NCI-H82 (cell line): ENCODE measurements at regions not wholly inside any gene's neighbourhood (a gene's known extent, or its start where the extent isn't known, plus 50 kb on each side); places are given as distances from the start of the nearest gene placed in this dataset.
A peak's percentile ranks its signal among the peaks of the same experiment; 100 is the strongest.

Experiments used
- DNase-seq: peaks from one replicate; lab custom pipeline; 2025; lab: John Stamatoyannopoulos, UW

DNA sequence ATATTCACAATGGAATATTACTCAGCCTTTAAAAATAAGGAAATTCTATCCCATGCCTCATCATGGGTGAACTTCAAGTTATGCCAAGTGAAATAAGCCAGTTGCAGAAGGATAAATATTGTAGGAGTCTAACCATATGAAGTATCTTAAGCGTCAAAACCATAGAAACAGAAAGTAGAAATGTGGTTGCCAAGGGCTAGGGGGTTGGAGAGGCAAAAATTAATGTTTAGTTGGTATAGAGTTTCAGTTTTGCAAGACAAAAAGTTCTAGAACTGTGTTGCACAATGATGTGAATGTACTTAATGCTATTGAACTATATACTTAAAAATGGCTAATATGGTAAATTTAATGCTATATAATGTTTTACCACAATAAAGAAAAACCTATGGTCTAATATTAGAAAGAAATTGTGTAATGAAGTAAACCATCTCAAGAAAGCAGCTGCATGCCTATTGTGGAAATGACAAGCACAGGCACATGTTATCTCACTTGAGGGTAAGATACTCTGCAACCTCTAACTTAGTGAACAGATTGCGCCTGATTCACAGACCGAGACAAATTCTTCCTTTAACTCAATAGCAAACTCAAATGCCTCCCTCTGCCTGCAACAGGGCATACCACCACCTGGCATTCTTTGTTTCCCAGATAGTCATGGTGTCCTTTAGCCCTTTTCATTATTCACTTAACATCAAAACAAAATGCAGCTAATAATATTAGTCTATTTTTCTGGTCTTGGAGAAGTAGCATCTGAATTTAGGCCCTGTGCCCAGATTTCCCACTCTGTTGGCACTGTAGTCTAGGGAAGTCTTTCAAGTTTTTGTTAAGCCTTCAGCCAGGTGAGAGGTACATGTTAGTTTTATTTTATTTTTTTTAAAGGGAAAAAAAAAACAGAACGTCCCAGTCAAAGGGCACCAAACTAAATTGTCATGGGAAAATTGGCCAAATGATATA, 80.2 kb upstream of the ACP3 start:
- no peak for DNase-seq

DNA sequence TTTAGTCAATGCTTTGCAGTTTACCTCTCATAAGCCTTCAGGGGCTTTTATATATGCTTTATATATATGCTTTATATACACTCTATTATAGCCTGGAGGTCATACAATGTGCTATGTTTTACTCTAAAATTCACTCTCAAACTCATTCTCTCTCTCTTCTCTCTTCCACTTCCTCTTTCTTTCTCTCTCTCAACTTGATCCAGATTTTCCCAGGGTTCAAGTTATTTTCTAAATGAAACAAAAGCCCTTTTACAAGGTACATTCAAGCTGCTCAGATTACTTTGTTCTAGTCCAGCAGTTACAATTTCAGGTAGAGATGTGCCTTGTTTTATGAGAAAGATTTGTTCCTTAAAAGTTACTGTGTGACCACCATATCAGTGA, 79.6 kb upstream of the ACP3 start:
- DNase-seq = no peak

DNA sequence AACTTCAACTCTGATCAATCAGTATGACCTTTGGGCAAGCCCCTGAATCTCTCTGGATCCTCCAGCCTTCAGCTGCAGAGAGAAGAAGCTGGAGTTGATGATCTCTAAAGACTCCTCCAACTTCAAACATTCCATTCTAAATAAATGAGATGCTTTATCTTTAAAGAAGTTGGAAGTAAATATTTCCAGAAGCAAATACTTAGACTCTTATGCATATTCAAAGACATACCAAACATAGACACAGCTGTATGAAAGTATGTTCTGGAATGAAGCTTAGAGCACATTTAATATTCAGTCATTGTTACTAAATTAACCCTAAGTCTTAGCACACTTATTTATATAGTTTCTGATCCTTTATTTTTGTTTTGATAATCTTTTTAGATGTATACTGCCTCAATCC, 77.6 kb upstream of the ACP3 start:
- DNase-seq = no peak

DNA sequence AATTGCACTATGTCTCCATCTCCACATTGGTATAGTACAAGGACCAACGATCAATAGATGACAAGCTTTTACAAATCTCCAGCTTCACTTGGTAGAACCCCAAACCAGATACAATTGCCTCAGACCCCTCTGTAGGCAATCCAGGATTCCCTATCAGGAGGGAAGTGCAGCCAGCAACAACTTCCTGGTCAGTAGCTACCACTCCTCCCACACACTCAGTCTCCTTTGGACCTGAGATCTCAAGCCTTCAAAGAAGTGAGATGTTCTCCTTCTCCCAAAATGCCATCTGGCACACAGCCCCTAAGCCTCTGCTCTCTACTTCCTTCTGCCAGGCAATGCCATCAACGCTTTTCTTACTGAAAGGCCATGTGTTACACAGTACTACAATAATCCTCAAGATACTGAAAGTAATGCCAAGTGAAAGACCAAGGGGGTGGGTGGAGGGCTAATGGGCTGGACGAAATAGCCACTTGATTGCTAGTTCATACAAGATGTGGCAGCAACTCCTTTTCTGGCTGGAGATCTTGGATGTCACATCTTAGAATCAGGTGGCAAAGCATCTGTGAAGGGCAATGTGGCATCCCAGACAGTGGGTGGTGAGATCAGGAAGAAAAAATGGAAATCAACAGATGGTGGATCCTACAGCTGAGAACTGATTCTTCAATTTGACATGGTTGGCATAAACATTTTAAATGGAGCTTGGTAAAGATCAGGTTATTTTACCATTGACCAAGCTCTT, 75.3 kb upstream of the ACP3 start:
- no peak for DNase-seq

DNA sequence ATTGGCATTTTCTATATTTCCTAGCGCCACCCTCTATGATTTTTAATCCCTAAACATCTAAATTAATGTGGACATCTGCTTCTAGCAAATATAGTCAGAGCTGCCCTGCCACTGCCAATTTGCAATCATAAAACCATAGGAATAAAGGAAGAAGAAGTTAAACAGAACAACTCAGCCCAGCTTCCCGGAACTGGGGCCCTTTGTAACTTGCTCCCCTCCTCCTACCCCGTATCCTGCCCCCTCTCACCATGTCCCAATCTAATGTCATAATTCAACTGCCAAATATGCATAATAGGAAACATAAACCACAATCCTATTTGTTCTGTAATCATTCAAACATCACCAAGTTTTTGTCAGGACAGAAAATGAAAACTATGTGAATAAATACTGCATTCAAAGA, 74.4 kb upstream of the ACP3 start:
- DNase-seq = no peak

DNA sequence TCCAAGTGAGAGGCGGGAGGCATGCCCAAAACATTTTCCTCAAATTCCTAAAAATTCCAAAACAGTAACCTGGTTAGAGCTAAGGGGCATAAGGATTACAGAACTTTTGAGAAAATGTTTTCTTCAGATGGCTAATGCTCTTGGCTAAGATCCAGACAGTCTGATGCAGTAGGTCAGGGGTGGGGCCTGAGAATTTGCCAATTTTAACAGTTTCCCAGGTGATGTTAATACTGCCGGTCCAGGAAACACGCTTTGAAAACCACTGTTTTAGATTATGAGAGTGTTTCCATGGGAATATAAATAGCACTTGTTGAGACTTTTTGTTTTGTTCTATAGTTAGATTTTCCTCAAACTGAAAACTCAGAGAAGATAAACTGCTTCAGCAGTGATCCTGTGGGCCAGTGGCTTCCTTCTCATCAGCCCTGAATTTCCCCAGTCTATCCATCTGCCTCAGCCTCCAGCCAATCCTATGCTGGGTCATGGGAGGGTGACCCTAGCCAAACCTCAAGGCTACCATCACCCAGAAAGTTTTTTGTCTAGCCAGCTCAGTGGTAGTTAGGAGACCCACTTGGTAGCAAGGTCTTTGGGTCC, 71.6 kb upstream of the ACP3 start:
- no peak for DNase-seq

DNA sequence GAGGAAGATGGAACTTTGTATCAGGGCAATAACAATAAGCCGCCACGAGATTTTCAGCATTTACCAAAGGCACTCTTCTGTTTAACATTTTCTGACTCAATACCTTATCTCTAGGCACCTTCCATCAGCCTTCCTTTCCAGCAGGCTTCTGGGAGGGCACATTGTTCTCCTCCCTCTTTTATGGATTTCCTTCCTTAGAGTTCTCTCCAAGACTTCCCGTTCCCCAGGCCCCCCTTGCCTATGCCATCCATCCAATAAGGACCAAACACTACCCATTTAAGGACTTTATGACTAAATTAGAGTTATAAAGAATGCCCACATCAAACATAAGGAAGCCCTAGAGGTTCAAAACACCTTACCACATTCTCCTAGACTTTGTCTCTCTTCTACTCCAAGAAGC, 71.0 kb upstream of the ACP3 start:
- no peak for DNase-seq

DNA sequence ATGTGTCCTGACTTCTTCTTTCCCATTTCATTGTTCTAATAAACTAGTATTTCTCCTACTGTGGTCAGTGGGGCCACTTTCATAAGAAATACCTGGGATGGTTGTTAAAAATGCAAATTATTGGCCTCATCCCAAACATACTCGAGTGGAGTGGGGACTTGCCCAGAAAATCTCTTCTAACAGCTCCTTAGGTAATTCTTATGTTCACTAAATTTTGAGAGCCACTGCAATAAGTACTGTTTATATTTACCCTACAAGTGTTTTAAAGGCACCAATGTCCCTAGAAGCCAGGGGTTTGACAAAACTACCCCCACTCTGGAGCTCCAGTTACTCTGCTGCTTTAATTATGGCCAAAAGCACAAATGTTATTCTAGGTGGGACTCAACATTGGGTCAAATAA, 70.0 kb upstream of the ACP3 start:
- no peak for DNase-seq

DNA sequence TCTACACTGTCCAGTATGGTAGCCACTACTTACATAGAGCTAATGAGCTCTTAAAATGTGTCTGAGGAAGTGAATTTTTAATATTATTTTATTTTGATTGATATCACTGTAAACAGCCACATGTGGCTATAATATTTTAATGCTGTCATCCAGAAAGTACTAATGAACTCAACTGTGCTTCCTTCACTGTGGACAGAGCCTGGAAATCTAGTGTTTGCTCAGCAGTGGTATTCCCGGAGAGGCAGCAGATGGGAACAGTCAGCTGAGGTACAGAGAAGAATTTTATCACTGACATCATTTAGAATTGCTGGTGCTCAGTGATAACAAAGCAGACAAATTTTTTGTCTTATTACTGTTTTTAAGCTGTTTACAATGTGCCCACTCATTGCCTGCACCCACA, 68.7 kb upstream of the ACP3 start:
- DNase-seq = no peak

DNA sequence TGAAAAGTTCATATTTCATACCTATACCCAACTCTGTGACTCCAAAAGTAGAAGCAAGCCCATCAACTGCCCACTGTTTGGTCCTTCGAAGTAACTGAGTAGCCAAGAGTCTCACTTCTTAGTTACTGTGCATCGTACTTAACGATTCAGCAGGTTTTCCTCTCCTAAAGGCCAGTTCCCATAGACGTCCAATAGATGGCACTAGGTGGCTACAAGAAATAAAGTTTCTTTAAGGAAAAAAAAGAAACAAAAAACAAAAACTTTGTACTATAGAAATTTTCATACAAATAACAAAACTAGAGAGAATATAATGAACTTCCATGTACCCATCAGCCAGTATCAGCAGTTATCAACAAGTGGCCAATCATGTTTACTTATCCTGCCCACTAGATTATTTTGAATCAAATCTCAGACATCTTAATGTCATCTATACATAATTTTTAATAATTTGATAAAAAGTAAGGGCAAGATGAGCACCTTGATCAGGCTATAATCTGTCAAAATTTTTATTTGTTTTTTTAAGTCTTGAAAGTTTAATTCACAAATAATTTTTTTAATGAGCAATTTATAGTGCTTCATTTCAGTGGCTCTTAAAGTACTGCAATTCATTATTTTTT, 63.8 kb upstream of the ACP3 start:
- DNase-seq = peak; percentile 71

DNA sequence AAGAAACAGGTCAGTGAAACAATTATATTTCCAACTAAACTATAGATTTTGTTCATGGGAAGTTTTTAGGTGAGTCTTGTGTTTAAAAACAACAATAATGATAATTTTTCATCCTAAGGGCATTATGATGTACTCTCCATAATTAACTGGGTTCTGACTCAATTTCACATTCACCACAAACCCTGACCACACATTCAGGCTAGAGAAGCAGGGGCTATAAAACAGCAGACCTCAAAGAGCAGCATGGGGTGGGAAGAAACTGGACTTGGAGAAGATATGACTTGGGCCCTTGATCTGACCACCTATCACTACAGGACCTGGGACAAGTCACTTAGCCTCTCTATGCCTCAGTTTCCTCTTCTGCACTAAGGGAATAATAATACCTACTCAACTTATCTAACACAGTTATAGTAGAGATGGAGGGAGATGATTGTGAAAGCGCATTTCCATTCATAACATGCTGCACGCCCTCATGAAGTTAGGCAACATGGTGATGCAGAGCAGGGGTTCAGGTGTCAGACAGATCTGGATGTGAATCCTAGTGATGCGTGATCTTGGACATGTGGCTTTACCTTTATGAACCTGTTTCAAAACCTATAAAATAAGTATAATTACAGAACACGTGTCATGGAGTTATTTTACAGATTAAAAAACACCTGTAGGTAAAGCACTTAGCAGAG, 63.0 kb upstream of the ACP3 start:
- no peak for DNase-seq

DNA sequence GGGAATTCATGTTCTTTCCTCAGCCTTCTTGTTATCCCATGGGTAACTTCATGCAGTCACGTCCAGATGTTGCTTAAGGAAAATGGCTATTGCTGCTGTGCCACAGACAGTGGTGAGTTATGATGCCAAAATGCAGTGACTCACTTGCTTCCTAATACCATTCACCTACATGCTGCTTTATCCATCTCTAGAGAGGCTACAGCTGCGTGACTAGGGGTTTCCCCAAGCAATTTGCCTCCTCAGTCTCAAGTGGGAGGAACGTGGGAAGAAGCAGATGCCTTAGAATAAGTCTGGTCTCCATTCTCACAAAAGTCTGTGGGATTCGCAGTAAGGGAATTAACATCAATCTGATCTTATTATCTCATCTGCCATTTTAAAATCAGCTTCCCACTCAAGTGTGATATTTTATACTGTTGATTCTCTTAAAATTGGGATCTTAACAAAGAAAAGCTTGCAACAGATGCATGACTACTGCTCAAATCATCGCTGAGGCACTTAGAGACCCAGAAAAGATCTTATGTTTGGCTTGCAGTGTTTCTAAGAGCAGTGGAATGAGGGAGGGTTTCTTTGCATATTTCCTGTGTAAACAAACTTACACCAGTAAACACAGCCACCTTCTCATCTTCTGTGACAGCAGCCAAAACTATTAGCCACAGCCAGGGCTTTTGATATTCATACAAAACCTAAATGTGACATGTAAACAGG, 62.0 kb upstream of the ACP3 start:
- peak; percentile 15 for DNase-seq

DNA sequence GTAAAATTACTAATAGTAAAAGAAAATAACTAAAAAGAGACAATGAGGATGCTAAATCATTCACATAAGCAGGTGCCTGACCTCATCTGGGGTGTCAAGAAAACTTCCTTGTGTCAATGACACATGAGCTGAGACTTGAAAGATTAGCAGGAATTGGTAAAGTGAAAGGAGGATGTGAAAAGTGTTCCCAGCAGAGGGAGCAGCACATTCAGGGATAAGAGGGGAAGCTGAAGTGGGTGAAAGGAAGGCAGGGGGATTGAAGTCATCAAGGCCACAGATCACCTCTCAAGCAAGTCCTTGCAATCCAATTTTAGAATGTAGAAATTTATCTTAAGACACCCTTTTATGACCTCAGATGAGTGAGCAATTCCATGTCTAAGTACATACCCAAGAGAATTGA, 60.2 kb upstream of the ACP3 start:
- DNase-seq = peak; percentile 67

DNA sequence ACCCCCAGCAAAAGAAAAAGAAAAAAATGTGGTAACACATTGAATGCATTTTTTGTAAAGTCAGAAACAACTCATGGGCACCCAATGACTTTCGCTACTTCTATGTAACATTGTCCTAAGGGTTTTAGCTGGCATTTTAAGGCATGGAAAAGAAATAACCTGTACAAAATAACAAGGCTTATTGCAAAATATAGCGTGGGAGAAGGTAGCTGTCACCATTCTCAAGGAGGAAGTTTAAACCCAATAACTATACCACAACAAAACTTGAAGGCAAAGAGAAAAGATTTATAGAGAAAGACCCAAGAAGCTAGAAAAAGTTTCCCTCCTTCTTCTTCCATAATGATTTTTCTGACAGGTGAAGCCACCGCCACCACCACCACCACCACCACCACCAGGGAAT, 55.7 kb upstream of the ACP3 start:
- DNase-seq = no peak

DNA sequence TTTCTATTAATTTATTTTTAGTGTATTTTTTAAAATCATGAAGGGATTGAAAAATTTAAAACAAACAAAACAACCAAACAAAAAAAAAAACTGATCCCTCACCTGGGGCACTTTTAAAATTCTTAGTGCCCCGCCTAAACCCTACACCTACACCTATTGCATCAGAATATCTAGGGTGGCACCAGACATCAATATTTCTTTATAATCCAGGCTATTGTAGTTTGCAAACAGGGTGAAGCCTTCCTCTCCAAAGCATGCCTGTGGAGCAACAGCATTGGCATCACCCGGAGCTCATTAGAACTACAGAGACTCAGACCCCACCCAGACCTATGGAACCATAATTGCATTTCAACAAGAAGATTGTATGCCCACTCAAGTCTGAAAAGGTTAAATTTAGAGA, 54.9 kb upstream of the ACP3 start:
- no peak for DNase-seq

DNA sequence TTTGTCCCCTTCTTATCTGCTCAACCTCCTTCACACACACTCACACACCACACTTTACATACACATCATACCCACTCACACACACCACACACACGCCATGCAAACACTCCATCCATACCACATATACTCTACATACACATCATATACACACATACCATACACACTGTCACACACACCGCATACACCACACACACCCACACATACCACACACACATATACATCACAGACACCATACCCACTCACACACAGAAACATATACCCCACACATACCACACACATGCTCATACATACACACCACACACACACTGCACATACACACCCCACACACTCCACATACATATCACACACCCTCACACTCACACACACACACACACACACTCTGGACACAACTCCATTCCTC, 54.3 kb upstream of the ACP3 start:
- DNase-seq = no peak

DNA sequence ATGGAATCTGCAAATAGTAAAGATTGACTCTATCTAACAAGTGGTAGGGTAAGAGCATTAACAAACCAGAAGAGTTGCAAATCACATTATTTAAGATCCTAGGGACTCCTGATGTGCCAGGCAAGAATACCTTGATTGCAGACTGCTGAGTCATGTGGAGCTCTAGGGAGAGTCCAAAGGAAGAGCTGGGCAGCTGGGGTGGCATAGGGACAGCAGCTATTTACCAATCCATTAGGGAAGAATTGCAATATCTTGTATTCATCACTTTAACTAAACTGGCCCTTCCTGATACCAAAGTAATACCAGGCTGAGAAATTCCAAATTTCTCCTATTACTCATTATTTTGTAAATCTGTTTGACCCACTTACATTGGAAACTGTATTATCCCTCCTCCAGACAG, 52.2 kb upstream of the ACP3 start:
- no peak for DNase-seq

DNA sequence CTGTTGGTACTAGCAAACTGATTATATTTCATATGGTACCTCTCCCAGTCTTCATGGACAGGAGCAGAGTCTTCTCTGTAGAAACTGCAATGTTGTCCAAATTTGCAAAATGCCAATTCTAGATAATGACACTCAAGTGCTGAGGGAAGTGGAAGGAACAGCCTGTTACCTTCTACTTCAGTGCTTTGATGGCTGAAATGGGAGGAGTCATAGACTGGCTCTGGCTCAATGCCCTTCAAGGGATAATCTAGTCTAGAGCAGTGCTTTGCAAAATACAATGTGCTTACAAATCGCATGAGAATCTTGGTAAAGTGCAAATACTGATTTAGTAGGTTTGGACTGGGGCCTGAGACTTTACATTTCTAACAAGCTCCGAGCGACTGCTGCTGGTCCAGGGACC, 51.7 kb upstream of the ACP3 start:
- no peak for DNase-seq

DNA sequence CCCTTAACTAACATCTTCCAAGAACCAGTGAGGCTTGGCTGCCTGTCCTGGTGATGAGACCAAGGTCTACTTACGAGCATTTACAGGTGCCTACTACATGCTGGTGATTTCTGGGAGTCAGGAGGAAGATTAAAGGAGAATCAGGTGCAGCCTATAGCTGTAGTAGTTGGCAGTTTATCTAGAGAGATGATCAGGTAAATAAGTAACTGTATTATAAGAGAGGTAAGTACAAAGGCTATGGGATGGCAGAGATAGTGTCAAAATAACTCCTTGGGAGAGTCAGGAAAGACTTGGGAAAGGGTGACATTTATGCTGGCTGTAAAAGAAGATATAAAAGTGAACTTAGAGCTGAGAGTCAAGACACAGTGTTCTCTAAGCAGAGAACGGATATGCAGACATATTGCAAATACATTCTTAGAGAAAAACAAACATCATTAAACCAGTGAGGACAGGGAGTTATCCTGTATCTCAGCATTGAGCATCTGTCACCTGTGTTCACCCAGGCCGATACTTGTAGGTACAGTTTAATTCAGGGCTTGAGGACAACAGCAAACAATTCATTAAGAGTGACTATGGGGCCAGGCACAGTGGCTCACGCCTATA, 49.7 kb upstream of the ACP3 start:
- no peak for DNase-seq
